WTC11 (cell line): ENCODE measurements at regions not wholly inside any gene's neighbourhood (a gene's known extent, or its start where the extent isn't known, plus 50 kb on each side); places are given as distances from the start of the nearest gene placed in this dataset.
"Not testable (repeated sequence)": the region's sequence is repeated elsewhere in the genome, so short reads cannot be mapped to it uniquely, and the experiment has no call there.

Experiments
- ATAC-seq: fragments of 200-7000 bp; cut with Tn5 transposase; 2 replicates; pipeline ENCODE4 v1.10.0; 2021; ENCODE audit warnings: mild to moderate bottlenecking, moderate library complexity
- CTCF ChIA-PET: fragments of 300-600 bp; sonication (Branson Sonifier 250); formaldehyde crosslinking; loops from one replicate; lab custom pipeline; 2021; ENCODE audit warnings: antibody characterized with exemption; lab: Charles Lee
- POLR2A ChIA-PET: fragments of 350-600 bp; sonication (Branson Sonifier 250); formaldehyde crosslinking; loops from one replicate; lab custom pipeline; 2021; ENCODE audit warnings: antibody characterized with exemption; lab: Charles Lee
- DNase-seq: peaks from one replicate; pipeline ENCODE4 v3.0.0; 2021; ENCODE audit warnings: low spot score
- H3K27ac Mint-ChIP-seq: 2 replicates; pipeline ENCODE4 v1.8.0; 2021; ENCODE audit warnings: mixed read lengths
- H3K27me3 Mint-ChIP-seq: 2 replicates; pipeline ENCODE4 v1.8.0; 2021; ENCODE audit warnings: low read depth, mild to moderate bottlenecking, moderate library complexity, mixed read lengths
- H3K36me3 Mint-ChIP-seq: 2 replicates; pipeline ENCODE4 v1.8.0; 2021; ENCODE audit warnings: mixed read lengths
- H3K4me1 Mint-ChIP-seq: 2 replicates; pipeline ENCODE4 v1.8.0; 2022; ENCODE audit warnings: mixed read lengths
- H3K4me3 Mint-ChIP-seq: 2 replicates; pipeline ENCODE4 v1.8.0; 2021; ENCODE audit warnings: mild to moderate bottlenecking, moderate library complexity, mixed read lengths
- H3K9me3 Mint-ChIP-seq: 2 replicates; pipeline ENCODE4 v1.8.0; 2021; ENCODE audit warnings: mixed read lengths
- CTCF ChIP-seq: fragments of 200-600 bp; IDR thresholded peaks from 2 replicates; pipeline ENCODE4 v1.8.0; 2022; ENCODE audit warnings: antibody characterized with exemption
- FOXP1 ChIP-seq: sonication (generic); formaldehyde crosslinking; IDR thresholded peaks from 2 replicates; pipeline ENCODE4 v1.8.0; 2022; ENCODE audit warnings: missing genetic modification reagents, mild to moderate bottlenecking, moderate library complexity, borderline replicate concordance
- IRF2 ChIP-seq: sonication (generic); formaldehyde crosslinking; IDR thresholded peaks from 2 replicates; pipeline ENCODE4 v1.8.0; 2022; ENCODE audit warnings: low read depth, missing genetic modification reagents, borderline replicate concordance
- MAX ChIP-seq: sonication (generic); formaldehyde crosslinking; IDR thresholded peaks from 2 replicates; pipeline ENCODE4 v1.8.0; 2022; ENCODE audit warnings: mild to moderate bottlenecking, missing genetic modification reagents
- MXD4 ChIP-seq: fragments of 250-450 bp; sonication (Bioruptor Pico); IDR thresholded peaks from 2 replicates; pipeline ENCODE4 v1.8.0; 2021; ENCODE audit warnings: mild to moderate bottlenecking, moderate library complexity, borderline replicate concordance
- NR2C2 ChIP-seq: sonication (generic); formaldehyde crosslinking; IDR thresholded peaks from 2 replicates; pipeline ENCODE4 v1.8.0; 2022; ENCODE audit warnings: mild to moderate bottlenecking, missing genetic modification reagents
- RORB ChIP-seq: fragments of 250-450 bp; sonication (Bioruptor Pico); IDR thresholded peaks from 2 replicates; pipeline ENCODE4 v1.9.0; 2021; ENCODE audit warnings: mild to moderate bottlenecking
- ZNF232 ChIP-seq: sonication (generic); formaldehyde crosslinking; IDR thresholded peaks from 2 replicates; pipeline ENCODE4 v1.8.0; 2022; ENCODE audit warnings: mild to moderate bottlenecking, missing genetic modification reagents
- ZNF263 ChIP-seq: sonication (generic); formaldehyde crosslinking; IDR thresholded peaks from 2 replicates; pipeline ENCODE4 v1.8.1; 2022; ENCODE audit warnings: low read depth, mild to moderate bottlenecking, moderate library complexity, missing genetic modification reagents
- ZNF671 ChIP-seq: fragments of 250-450 bp; sonication (Bioruptor Pico); IDR thresholded peaks from 2 replicates; pipeline ENCODE4 v1.8.0; 2021; ENCODE audit warnings: mild to moderate bottlenecking
- TF ChIP-seq, protein P1 (sequence below): sonication (generic); formaldehyde crosslinking; IDR thresholded peaks from 2 replicates; pipeline ENCODE4 v1.8.1; 2023; ENCODE audit warnings: mild to moderate bottlenecking, missing genetic modification reagents, borderline replicate concordance
- TF ChIP-seq, protein P2 (sequence below): sonication (generic); formaldehyde crosslinking; IDR thresholded peaks from 2 replicates; pipeline ENCODE4 v1.8.0; 2022; ENCODE audit warnings: mild to moderate bottlenecking, missing genetic modification reagents
- TF ChIP-seq, protein P3 (sequence below): fragments of 250-450 bp; sonication (Bioruptor Pico); IDR thresholded peaks from 2 replicates; pipeline ENCODE4 v1.8.0; 2021; ENCODE audit warnings: mild to moderate bottlenecking

GRCh38 chr10:30686708-30687107, 57.2 kb upstream of the LYZL2 start (continued):
- TF ChIP-seq, protein P1, sequence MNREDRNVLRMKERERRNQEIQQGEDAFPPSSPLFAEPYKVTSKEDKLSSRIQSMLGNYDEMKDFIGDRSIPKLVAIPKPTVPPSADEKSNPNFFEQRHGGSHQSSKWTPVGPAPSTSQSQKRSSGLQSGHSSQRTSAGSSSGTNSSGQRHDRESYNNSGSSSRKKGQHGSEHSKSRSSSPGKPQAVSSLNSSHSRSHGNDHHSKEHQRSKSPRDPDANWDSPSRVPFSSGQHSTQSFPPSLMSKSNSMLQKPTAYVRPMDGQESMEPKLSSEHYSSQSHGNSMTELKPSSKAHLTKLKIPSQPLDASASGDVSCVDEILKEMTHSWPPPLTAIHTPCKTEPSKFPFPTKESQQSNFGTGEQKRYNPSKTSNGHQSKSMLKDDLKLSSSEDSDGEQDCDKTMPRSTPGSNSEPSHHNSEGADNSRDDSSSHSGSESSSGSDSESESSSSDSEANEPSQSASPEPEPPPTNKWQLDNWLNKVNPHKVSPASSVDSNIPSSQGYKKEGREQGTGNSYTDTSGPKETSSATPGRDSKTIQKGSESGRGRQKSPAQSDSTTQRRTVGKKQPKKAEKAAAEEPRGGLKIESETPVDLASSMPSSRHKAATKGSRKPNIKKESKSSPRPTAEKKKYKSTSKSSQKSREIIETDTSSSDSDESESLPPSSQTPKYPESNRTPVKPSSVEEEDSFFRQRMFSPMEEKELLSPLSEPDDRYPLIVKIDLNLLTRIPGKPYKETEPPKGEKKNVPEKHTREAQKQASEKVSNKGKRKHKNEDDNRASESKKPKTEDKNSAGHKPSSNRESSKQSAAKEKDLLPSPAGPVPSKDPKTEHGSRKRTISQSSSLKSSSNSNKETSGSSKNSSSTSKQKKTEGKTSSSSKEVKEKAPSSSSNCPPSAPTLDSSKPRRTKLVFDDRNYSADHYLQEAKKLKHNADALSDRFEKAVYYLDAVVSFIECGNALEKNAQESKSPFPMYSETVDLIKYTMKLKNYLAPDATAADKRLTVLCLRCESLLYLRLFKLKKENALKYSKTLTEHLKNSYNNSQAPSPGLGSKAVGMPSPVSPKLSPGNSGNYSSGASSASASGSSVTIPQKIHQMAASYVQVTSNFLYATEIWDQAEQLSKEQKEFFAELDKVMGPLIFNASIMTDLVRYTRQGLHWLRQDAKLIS (CRISPR knock-in tag) = no peak
- no peak for TF ChIP-seq ZNF671
- no peak for TF ChIP-seq MXD4 (CRISPR knock-in tag)
- no peak for TF ChIP-seq ZNF263
- no peak for TF ChIP-seq ZNF232 (CRISPR knock-in tag)
- no peak for TF ChIP-seq NR2C2 (CRISPR knock-in tag)
- no peak for TF ChIP-seq FOXP1 (CRISPR knock-in tag)
- TF ChIP-seq, protein P2, sequence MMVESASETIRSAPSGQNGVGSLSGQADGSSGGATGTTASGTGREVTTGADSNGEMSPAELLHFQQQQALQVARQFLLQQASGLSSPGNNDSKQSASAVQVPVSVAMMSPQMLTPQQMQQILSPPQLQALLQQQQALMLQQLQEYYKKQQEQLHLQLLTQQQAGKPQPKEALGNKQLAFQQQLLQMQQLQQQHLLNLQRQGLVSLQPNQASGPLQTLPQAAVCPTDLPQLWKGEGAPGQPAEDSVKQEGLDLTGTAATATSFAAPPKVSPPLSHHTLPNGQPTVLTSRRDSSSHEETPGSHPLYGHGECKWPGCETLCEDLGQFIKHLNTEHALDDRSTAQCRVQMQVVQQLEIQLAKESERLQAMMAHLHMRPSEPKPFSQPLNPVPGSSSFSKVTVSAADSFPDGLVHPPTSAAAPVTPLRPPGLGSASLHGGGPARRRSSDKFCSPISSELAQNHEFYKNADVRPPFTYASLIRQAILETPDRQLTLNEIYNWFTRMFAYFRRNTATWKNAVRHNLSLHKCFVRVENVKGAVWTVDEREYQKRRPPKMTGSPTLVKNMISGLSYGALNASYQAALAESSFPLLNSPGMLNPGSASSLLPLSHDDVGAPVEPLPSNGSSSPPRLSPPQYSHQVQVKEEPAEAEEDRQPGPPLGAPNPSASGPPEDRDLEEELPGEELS (CRISPR knock-in tag) = no peak
- TF ChIP-seq CTCF = no peak
- no peak for TF ChIP-seq MAX (CRISPR knock-in tag)
- TF ChIP-seq, all 79 proteins: peak for 0

- Mint-ChIP-seq H3K9me3 (peaks cover 14% of the 10 kb centered on the region), H3K27ac (no peak overlapping the region), H3K27me3 (no peaks in the 10 kb centered on the region), H3K36me3 (no peaks in the 10 kb centered on the region; the same call in 1 of the 2 replicates), H3K4me1 (peaks cover 13% of the 10 kb centered on the region), H3K4me3 (no peak overlapping the region)
- ChIA-PET POLR2A (no interaction called here), CTCF (no interaction called here)
- TF ChIP-seq, protein P3, sequence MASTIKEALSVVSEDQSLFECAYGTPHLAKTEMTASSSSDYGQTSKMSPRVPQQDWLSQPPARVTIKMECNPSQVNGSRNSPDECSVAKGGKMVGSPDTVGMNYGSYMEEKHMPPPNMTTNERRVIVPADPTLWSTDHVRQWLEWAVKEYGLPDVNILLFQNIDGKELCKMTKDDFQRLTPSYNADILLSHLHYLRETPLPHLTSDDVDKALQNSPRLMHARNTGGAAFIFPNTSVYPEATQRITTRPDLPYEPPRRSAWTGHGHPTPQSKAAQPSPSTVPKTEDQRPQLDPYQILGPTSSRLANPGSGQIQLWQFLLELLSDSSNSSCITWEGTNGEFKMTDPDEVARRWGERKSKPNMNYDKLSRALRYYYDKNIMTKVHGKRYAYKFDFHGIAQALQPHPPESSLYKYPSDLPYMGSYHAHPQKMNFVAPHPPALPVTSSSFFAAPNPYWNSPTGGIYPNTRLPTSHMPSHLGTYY (CRISPR knock-in tag) = no peak
- TF ChIP-seq IRF2 (CRISPR knock-in tag) (no peak), RORB (CRISPR knock-in tag) (no peak)
- DNase-seq (no peak), ATAC-seq (no peak)
These were observed 53.9 kb upstream of the LYZL2 start for GRCh38 chr10:30683496-30683895.

GRCh38 chr10:30682377-30683199, 53.0 kb upstream of the LYZL2 start:
- POLR2A ChIA-PET, H3K27me3 Mint-ChIP-seq, CTCF ChIA-PET, H3K27ac Mint-ChIP-seq, H3K36me3 Mint-ChIP-seq, DNase-seq, ATAC-seq, H3K4me3 Mint-ChIP-seq, H3K4me1 Mint-ChIP-seq: not testable (repeated sequence)
- peaks cover 14% of the 10 kb centered on the region for H3K9me3 Mint-ChIP-seq
